ENCODE measurements at regions not wholly inside any gene's neighbourhood (a gene's known extent, or its start where the extent isn't known, plus 50 kb on each side); places are given as distances from the start of the nearest gene placed in this dataset.

GRCh38 chr3:163328680-163329079 lies 1749.6 kb downstream of the SI start:
- H3K36me3 ChIP-seq: no peaks in the 10 kb centered on the region
- H3K4me1 ChIP-seq: no peaks in the 10 kb centered on the region
- ATAC-seq (no peak), DNase-seq (no peak)
- intact Hi-C loops (cut with DNase I): no loop called here
- WGBS (ENCODE audit: insufficient coverage, low coverage, low lambda C conversion rate, missing lambda C conversion rate): 29% methylated on average over 3 of the region's 7 CpGs
- peaks cover 0 to 3% (median 0%) of the 10 kb centered on the region in 4 donors for H3K9me3 ChIP-seq
- H3K27me3 ChIP-seq: no peaks in the 10 kb centered on the region
- TF ChIP-seq CTCF (IDR thresholded peaks at IDR 0.05) (no peak), POLR2A (IDR thresholded peaks at IDR 0.05) (no peak)
- no peak overlapping the region for H3K4me3 ChIP-seq
- no peak overlapping the region for H3K27ac ChIP-seq

DNA sequence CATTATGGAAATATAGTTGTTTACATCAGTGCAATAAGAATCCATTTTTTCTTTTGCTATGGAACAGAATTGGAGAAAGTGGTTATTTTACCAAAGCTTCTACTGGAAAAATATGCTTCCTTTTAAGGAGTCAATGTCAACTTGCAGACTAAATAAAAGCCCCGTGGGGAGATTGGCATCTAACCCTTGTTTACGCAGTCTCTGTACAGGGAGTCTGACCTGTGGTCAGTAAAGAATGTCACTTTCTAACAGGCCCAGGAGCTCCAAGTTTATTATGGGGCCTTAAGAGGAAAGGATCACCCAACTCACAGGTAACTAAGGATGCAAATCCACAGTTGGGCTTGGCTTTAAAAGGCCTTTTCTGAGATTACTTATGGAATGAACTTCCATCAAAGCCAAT lies 1751.2 kb downstream of the SI start:
- no peaks in the 10 kb centered on the region for H3K4me1 ChIP-seq
- H3K27me3 ChIP-seq: no peaks in the 10 kb centered on the region
- ATAC-seq (no peak), DNase-seq (no peak)
- peaks cover 0 to 5% (median 1%) of the 10 kb centered on the region in 4 donors for H3K9me3 ChIP-seq
- no peak overlapping the region for H3K4me3 ChIP-seq
- H3K27ac ChIP-seq: no peak overlapping the region
- H3K36me3 ChIP-seq: no peaks in the 10 kb centered on the region
- TF ChIP-seq POLR2A (IDR thresholded peaks at IDR 0.05) (no peak), CTCF (IDR thresholded peaks at IDR 0.05) (no peak)
- intact Hi-C loops (cut with DNase I): no loop called here
- 24% methylated on average over 2 of the region's 2 CpGs for WGBS (ENCODE audit: insufficient coverage, low coverage, low lambda C conversion rate, missing lambda C conversion rate)

GRCh38 chr3:163315786-163316185 lies 1762.5 kb downstream of the SI start:
- Histone ChIP-seq H3K27me3 (no peaks in the 10 kb centered on the region), H3K27ac (no peak overlapping the region), H3K4me3 (no peak overlapping the region), H3K9me3 (no peaks in the 10 kb centered on the region), H3K36me3 (no peaks in the 10 kb centered on the region), H3K4me1 (no peaks in the 10 kb centered on the region)
- no peak for TF ChIP-seq CTCF (IDR thresholded peaks at IDR 0.05)
- intact Hi-C loops (cut with DNase I): no loop called here
- no peak for ATAC-seq
- DNase-seq: no peak

DNA sequence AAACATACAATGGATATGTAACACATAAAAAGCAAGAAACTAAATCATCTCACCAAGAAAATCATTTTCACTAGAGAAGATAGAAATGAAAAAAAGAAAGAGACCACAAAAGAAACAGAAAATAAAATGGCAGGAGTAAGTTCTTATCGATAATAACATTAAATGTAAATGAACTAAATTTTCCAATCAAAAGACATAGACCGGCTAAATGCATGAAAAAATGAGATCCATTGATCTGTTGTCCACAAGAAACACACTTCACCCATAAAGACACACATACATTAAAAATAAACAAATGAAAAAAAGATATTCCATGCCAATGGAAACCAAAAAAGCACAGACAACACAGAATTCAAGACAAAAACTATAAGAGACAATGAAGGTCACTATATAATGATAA lies 1771.9 kb downstream of the SI start:
- intact Hi-C loops (cut with DNase I): no loop called here
- Histone ChIP-seq H3K27ac (no peak overlapping the region), H3K4me3 (no peak overlapping the region), H3K4me1 (no peaks in the 10 kb centered on the region), H3K27me3 (no peaks in the 10 kb centered on the region), H3K9me3 (no peaks in the 10 kb centered on the region), H3K36me3 (no peaks in the 10 kb centered on the region)
- 87% methylated on average over 2 of the region's 2 CpGs for whole genome bisulfite sequencing (ENCODE audit: insufficient coverage, low coverage, low lambda C conversion rate, missing lambda C conversion rate)
- no peak for ATAC-seq
- DNase-seq: no peak
- TF ChIP-seq POLR2A (IDR thresholded peaks at IDR 0.05) (no peak), CTCF (IDR thresholded peaks at IDR 0.05) (no peak)

DNA sequence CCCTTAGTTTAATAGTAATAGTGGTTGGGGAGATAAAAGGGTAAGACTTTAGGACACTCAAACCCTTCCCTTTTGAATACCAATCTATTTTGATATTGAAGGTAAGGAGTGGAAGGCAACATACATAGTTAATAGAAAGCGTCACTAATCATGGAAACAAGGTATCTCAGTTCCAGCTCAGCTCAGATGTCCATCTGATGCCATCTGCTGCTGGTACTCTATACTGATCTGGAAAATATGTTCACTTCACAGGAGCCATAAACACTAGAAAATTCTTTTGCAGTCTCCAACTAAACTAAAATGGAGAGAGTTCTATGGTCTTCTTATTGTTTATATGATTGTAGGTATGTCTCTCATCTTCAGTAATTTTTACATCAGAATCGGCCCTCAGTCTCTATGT lies 1777.1 kb downstream of the OTOL1 start:
- no peak for DNase-seq

More for the DNA sequence above, 1777.1 kb downstream of the OTOL1 start:
- no peak for ATAC-seq
- Histone ChIP-seq H3K4me1 (no peaks in the 10 kb centered on the region), H3K27ac (no peak overlapping the region), H3K9me3 (no peaks in the 10 kb centered on the region), H3K4me3 (no peak overlapping the region), H3K36me3 (no peaks in the 10 kb centered on the region), H3K27me3 (no peaks in the 10 kb centered on the region)
- TF ChIP-seq POLR2A (IDR thresholded peaks at IDR 0.05) (no peak), CTCF (IDR thresholded peaks at IDR 0.05) (no peak)
- intact Hi-C loops (cut with DNase I): no loop called here
- 34% methylated on average over 2 of the region's 2 CpGs for WGBS (ENCODE audit: insufficient coverage, low coverage, low lambda C conversion rate, missing lambda C conversion rate)
